Panc1 (cell line): ENCODE measurements at regions not wholly inside any gene's neighbourhood (a gene's known extent, or its start where the extent isn't known, plus 50 kb on each side); places are given as distances from the start of the nearest gene placed in this dataset.
"Not testable (repeated sequence)": the region's sequence is repeated elsewhere in the genome, so short reads cannot be mapped to it uniquely, and the experiment has no call there.

Experiments used
- ATAC-seq: fragments of 200-7000 bp; cut with Tn5 transposase; 2 replicates; pipeline ENCODE4 v1.9.1; 2020; ENCODE audit warnings: mild to moderate bottlenecking, moderate library complexity
- BruUV-seq: library from RNA; stranded (reverse); fragments of 400-500 nt; replicated peaks from 2 replicates; lab custom pipeline; 2021; lab: Mats Ljungman, UMichigan
- CTCF ChIA-PET: fragments of 300-600 bp; sonication (Branson Sonifier 250); formaldehyde crosslinking; loops from one replicate; lab custom pipeline; 2022; ENCODE audit warnings: antibody characterized with exemption; lab: Charles Lee
- POLR2A ChIA-PET: fragments of 300-600 bp; sonication (Branson Sonifier 250); formaldehyde crosslinking; loops from one replicate; lab custom pipeline; 2022; ENCODE audit warnings: antibody characterized with exemption; lab: Charles Lee
- DNase-seq: peaks from one replicate; pipeline ENCODE4 v3.0.0-alpha.2; 2010; ENCODE audit warnings: low read depth, low spot score
- H3K27ac ChIP-seq: 2 replicates; pipeline ENCODE4 v1.5.1; 2011; ENCODE audit warnings: mild to moderate bottlenecking, low read length, inconsistent platforms
- H3K27me3 ChIP-seq: fragments of 200-500 bp; sonication (Bioruptor generic); 2 replicates; pipeline ENCODE4 v1.6.0; 2014; ENCODE audit warnings: low read length, inconsistent platforms; ENCODE audit not compliant: control insufficient read depth, insufficient read depth
- H3K36me3 ChIP-seq: fragments of 200-500 bp; sonication (Bioruptor generic); 2 replicates; pipeline ENCODE4 v1.5.1; 2014; ENCODE audit warnings: inconsistent platforms, mild to moderate bottlenecking, low read length, moderate library complexity; ENCODE audit not compliant: control insufficient read depth, insufficient read depth
- H3K4me1 ChIP-seq: 2 replicates; pipeline ENCODE4 v1.5.1; 2011; ENCODE audit warnings: inconsistent platforms, mild to moderate bottlenecking, low read length, moderate library complexity; ENCODE audit not compliant: control insufficient read depth, insufficient read depth
- H3K4me3 ChIP-seq, 2 experiments: 2 replicates each; pipeline ENCODE4 v1.5.1; 2011 to 2012; ENCODE audit warnings: low read depth in 2 of 2, low read length in 2 of 2, mild to moderate bottlenecking in 2 of 2, inconsistent platforms in 1 of 2, moderate library complexity in 1 of 2
- H3K9me3 ChIP-seq: fragments of 200-500 bp; sonication (Bioruptor generic); 2 replicates; pipeline ENCODE4 v1.5.1; 2014; ENCODE audit warnings: low read depth, mild to moderate bottlenecking, inconsistent platforms, low read length, moderate library complexity; ENCODE audit not compliant: control insufficient read depth, insufficient read depth
- POLR2AphosphoS5 ChIP-seq: IDR thresholded peaks from 2 replicates; pipeline ENCODE4 v1.6.1; 2012; ENCODE audit warnings: mild to moderate bottlenecking, low read depth, low read length, moderate library complexity
- SIN3A ChIP-seq: IDR thresholded peaks from 2 replicates; pipeline ENCODE4 v1.6.1; 2012; ENCODE audit warnings: low read depth, mild to moderate bottlenecking, low read length, moderate library complexity, borderline replicate concordance; ENCODE audit not compliant: insufficient read depth
- TCF7L2 ChIP-seq: IDR thresholded peaks from 2 replicates; pipeline ENCODE4 v1.6.1; 2011; ENCODE audit warnings: mild to moderate bottlenecking, low read depth, low read length, inconsistent platforms
- in situ Hi-C: cut with HindIII; loops from 2 replicates; pipeline ENCODE4 v1.10.0; 2016; ENCODE audit warnings: low sequenced_read_pairs, low pct_unique_long_range_greater_than_20kb
- intact Hi-C: fragments of 100-400 bp; cut with micrococcal nuclease; formaldehyde crosslinking; loops from one replicate; pipeline ENCODE4 v1.10.0; 2022; ENCODE audit not compliant: unreplicated experiment
- TF ChIP-seq, protein P1 (sequence below), 2 experiments: IDR thresholded peaks; 2 replicates each; pipeline ENCODE4 v1.6.1; 2011 to 2012; ENCODE audit warnings: low read depth in 2 of 2, control low read depth in 1 of 2, low read length in 1 of 2, mild to moderate bottlenecking in 1 of 2, moderate library complexity in 1 of 2; ENCODE audit not compliant: insufficient read depth in 1 of 2
- TF ChIP-seq, protein P2 (sequence below): fragments of 450-650 bp; IDR thresholded peaks from 2 replicates; pipeline ENCODE4 v1.5.1; 2017; ENCODE audit warnings: mild to moderate bottlenecking

DNA sequence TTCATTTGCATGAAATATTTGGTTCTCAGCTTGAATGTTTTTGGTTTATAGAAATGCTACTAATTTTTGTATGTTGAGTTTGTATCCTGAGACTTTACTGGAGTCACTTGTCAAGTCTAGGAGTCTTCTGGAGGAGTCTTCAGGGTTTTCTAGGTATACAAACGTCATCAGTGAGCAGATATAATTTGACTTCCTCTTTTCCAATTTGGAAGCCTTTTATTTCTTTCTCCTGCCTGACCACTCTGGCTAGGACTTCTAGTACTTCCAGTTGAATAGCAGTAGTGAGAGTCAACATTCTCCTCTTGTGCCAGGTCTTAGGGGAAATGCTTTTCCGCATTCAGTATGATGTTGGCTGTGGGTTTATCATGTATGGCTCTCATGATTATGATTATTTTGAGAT, 55.4 kb upstream of the THUMPD2 start:
- no TSS peak for BruUV-seq
- POLR2A ChIA-PET, result interaction anchor here (0.6 kb wide), 1 partner anchor 124 kb away, joined by 4 read pairs; no protein-coding TSS in a partner anchor
- no peaks in the 10 kb centered on the region for H3K27me3 ChIP-seq
- no peaks in the 10 kb centered on the region for H3K36me3 ChIP-seq
- H3K4me1 ChIP-seq, result no peaks in the 10 kb centered on the region
- intact Hi-C loops, result no loop called here
- no peak overlapping the region for H3K4me3 ChIP-seq
- no peak for DNase-seq
- TF ChIP-seq, protein P1, sequence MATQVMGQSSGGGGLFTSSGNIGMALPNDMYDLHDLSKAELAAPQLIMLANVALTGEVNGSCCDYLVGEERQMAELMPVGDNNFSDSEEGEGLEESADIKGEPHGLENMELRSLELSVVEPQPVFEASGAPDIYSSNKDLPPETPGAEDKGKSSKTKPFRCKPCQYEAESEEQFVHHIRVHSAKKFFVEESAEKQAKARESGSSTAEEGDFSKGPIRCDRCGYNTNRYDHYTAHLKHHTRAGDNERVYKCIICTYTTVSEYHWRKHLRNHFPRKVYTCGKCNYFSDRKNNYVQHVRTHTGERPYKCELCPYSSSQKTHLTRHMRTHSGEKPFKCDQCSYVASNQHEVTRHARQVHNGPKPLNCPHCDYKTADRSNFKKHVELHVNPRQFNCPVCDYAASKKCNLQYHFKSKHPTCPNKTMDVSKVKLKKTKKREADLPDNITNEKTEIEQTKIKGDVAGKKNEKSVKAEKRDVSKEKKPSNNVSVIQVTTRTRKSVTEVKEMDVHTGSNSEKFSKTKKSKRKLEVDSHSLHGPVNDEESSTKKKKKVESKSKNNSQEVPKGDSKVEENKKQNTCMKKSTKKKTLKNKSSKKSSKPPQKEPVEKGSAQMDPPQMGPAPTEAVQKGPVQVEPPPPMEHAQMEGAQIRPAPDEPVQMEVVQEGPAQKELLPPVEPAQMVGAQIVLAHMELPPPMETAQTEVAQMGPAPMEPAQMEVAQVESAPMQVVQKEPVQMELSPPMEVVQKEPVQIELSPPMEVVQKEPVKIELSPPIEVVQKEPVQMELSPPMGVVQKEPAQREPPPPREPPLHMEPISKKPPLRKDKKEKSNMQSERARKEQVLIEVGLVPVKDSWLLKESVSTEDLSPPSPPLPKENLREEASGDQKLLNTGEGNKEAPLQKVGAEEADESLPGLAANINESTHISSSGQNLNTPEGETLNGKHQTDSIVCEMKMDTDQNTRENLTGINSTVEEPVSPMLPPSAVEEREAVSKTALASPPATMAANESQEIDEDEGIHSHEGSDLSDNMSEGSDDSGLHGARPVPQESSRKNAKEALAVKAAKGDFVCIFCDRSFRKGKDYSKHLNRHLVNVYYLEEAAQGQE (IDR thresholded peaks at IDR 0.05; ENCODE audit: insufficient read depth in 1 of 2, low read depth in 2 of 2, low read length in 1 of 2), result no peak
- no peak for TF ChIP-seq TCF7L2
- TF ChIP-seq SIN3A, result no peak
- TF ChIP-seq POLR2AphosphoS5, result no peak
- TF ChIP-seq, protein P2, sequence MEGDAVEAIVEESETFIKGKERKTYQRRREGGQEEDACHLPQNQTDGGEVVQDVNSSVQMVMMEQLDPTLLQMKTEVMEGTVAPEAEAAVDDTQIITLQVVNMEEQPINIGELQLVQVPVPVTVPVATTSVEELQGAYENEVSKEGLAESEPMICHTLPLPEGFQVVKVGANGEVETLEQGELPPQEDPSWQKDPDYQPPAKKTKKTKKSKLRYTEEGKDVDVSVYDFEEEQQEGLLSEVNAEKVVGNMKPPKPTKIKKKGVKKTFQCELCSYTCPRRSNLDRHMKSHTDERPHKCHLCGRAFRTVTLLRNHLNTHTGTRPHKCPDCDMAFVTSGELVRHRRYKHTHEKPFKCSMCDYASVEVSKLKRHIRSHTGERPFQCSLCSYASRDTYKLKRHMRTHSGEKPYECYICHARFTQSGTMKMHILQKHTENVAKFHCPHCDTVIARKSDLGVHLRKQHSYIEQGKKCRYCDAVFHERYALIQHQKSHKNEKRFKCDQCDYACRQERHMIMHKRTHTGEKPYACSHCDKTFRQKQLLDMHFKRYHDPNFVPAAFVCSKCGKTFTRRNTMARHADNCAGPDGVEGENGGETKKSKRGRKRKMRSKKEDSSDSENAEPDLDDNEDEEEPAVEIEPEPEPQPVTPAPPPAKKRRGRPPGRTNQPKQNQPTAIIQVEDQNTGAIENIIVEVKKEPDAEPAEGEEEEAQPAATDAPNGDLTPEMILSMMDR, result no peak
- CTCF ChIA-PET, result interaction anchor here (0.6 kb wide), 1 partner anchor 31 kb away, joined by 5 read pairs; no protein-coding TSS in a partner anchor
- H3K27ac ChIP-seq, result no peak overlapping the region
- in situ Hi-C loops, result no loop called here
- peaks cover 11% of the 10 kb centered on the region; the same call in 1 of the 2 replicates for H3K9me3 ChIP-seq
- ATAC-seq, result no peak

DNA sequence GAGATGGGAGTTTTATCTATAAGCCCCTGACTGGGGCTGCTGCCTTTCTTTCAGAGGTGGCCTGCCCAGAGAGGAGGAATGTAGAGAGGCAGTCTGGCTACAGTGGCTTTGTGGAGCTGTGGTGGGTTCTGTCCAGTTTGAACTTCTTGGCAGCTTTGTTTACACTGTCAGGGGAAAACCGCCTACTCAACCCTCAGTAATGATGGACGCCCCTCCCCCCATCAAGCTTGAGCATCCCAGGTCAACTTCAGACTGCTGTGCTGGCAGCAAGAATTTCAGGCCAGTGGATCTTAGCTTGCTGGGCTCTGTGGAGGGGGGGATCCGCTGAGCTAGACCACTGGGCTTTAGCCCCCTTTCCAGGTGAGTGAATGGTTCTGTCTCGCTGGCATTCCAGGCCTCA, 51.6 kb upstream of the THUMPD2 start:
- in situ Hi-C loops, H3K9me3 ChIP-seq, H3K27ac ChIP-seq, BruUV-seq, H3K4me1 ChIP-seq, H3K4me3 ChIP-seq, H3K27me3 ChIP-seq, ATAC-seq, intact Hi-C loops, CTCF ChIA-PET, DNase-seq, POLR2A ChIA-PET, H3K36me3 ChIP-seq: not testable (repeated sequence)
